Endometrium (tissue), 2 donors: ENCODE measurements at regions not wholly inside any gene's neighbourhood (a gene's known extent, or its start where the extent isn't known, plus 50 kb on each side); places are given as distances from the start of the nearest gene placed in this dataset.

Source experiments
- FAIRE-seq: peaks from 2 replicates; lab custom pipeline; 2012; peaks lifted over from hg19 to GRCh38; lab: Jason Lieb, UNC
- donor health status: control.
- donor health status: control.

DNA sequence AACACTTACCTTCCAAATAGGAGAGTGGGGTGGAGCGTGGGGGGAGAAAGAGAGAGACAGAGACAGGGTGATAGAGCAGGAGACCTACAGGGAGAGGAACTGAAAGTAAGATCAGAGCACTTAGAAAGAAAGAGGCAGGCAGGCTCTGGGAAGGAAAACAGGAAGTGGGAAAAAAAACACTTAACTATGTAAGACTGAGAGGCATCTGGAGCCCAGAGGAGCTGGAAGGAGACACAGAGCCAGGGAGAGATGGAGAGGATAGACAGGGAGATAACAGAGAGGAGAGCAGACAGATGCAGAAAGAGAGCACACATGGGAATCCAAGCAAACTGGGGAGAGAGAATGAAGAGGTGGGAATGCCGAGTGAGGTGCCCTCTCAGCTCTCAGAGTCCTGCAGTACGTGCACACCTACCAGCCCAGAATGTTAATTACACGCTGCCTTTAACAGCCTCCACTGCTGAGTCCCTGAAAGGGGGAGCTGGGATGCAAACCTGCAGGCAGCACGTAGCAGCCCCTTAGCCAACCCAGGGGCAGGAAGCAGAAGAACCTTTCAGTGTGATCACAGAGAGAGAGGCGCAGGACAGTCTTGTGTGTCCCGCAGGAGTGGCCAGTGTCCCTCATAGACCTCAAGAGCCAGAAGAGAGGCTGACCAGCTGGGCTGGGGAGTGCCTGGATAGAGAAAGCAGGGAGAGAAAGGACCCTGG is 132.7 kb upstream of the LRFN2 start:
- no peak for FAIRE-seq

GRCh38 chr6:40718401-40718800 is 131.2 kb upstream of the LRFN2 start:
- FAIRE-seq, result no peak

DNA sequence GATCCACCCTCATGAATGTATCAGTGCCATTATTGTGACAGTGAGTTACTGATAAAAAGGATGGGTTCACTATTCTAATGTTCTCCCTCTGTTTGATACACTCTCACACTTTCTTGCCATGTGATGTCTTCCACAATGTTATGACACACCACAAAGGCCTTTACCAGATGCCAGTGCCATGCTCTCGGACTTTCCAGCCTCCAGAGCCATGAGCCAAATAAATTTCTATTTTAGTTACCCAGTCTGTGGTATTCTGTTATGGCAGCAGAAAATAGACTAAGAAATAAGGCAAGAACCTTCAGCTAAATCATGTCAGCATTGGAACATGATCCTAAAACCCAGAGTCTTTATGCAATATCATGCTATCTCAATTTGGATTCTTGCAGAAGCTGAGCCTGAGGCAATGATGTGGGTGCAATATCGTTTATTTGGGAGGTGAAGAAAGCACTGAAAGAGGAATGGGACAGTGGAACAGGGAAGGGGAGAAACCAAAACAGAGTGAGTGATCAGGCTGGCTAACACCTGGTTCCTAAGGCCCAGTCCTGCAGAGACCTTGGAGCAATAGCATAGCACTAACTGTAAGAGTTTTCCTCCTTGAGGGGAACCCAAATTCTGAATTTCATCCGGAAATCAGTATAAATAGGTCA is 130.4 kb upstream of the LRFN2 start:
- no peak for FAIRE-seq

DNA sequence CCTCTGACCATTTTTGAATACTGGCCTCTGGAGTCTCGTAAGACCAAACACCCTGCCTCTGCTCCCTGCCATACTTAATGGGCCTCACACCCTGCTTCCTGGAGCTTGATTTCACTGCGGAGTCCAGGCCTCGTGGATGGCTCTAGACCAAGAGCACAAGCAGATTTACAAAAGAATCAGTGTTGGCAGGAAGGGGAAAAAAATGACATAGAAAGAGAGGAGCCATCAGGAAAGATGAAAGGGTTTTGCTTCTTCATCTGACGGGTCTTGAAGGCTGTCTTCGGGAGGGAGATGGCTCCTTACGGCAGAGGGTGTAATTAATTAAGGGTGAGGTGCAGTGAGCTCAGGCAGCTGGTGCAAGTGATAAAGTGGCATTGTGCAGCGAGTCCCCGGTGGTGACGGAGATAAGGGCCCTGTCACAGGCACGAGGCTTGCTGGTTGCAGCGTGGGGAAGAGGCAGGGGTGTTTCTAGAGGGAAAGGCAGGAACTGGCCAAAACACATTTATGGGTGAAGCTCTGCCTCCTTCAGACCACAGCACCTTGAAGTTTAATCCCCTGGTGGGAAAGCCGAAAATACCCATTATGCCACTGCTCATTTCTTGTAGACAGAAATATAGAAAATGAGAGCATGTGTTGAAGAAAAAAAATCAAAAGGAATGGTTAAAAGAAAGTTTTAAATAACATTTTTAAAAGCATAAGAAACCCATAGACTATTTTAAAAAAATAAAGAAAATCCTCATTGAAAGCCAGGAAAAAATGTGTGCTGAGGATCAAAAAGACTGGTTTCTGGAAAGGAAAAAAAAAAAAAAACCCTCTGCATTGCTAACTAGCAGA is 128.6 kb upstream of the LRFN2 start:
- no peak for FAIRE-seq

- no peak for FAIRE-seq
These were observed 127.7 kb upstream of the LRFN2 start for GRCh38 chr6:40714576-40715564.

GRCh38 chr6:40714143-40714542 is 127.0 kb upstream of the LRFN2 start:
- FAIRE-seq, result no peak

DNA sequence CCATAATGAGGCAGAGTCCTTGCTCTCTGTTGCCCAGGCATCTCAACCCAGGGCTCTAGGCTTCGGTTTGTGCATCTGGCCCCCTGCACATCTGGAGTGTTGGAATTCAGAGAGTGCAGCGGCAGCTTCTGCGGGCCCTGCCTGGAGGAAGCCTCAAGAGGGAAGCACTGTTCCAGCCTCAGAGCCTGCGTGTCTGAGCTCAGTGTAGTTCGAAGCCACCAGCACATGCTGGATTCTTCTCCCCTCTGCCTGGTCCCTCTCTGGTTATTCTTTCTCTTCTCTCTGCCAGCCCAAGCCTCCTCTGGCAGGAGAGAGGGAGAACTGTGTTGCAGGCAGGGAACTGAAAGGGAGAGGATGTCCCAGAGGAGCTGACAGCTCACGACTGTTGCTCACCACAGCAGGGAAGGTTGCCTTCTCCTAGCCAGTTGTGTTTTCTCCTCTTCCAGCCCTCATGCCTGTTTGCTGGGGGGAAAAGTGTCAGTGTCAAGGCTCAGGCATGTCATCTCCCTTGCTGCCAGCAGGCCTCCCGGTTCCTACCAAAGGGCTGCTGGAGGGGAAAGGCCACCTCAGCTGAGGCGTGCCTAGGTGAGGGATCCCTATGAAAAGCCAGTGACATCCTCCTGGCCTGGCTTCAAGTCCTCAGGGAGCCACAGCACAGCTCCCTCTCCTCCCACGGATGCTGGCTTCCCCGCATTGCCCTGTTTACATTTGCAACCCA is 126.0 kb upstream of the LRFN2 start:
- no peak for FAIRE-seq

DNA sequence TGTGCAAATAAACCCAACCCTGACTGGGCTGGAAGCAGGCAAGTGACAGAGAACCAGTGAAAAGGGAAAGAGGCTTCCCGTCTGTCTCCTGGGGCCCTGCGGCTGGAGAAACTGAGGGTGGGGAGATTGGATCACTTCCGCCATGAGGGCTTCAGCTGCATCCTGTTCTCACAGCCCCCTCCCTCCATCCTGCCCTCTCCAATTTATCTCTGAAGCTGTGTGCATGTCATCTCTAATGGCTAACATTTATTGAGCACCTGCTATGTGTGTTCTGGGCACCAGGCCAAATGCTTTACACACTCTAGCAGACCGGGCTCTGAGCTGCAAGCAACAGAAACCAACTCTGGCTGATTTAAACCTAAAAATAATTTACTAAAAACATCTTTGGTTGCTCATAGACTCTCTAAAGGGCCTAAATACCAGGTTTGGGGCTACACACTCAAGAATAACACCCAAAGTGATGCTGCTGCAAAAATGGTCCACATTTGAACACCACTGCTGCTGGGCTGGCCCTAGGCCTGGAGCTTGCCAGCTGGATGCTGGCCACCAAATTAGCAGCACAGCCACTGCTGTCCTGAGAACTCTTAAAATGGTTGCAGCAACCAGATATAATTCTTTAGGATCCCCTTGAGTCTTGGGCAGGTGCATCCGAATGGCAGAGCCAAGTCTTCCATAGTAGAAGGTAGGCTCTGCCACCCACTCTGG is 123.6 kb upstream of the LRFN2 start:
- FAIRE-seq, result no peak

- FAIRE-seq, result no peak
These were observed 120.9 kb upstream of the LRFN2 start for GRCh38 chr6:40708049-40708448.

DNA sequence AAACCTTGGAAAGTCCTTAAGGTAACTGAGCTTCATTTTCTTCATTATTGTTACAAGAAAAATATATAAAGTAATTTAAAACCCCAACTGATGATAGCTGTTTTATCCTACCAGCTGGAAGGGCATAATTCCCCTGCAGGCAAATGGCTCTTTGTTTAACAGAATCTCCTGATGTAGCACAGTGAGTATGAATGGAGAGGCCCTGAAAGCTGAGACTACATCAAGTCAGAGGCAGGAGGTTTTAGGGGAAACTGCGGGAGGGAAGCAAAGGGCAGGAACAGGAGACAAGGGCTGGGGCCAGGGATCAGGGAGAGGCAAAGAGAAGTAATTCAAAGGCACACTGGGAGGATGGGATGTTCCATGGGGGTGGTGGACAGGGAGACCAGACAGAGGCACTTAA is 119.0 kb upstream of the LRFN2 start:
- no peak for FAIRE-seq

DNA sequence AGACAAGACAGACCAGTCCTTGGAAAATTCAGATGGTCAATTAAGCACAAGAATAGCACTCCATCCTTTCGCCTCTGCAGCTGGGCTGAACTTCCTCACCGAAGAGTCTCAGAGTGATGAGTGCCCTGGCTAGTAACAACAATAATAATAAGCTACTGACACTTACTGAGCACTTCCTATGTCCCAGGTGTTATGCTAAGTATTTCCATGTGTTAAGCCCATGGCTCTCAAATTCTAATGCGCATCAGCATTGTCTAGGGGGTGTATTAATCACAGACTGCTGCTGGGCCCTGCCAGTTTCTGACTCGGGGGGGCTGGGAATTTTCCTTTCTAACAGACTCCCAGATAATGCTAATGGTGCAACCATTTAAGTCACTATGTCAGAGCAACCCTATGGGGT is 118.2 kb upstream of the LRFN2 start:
- FAIRE-seq, result no peak

GRCh38 chr6:40701352-40702007 is 114.3 kb upstream of the LRFN2 start:
- FAIRE-seq, result no peak

GRCh38 chr6:40700006-40700580 is 112.9 kb upstream of the LRFN2 start:
- FAIRE-seq, result no peak

- FAIRE-seq, result no peak
These were observed 108.7 kb upstream of the LRFN2 start for GRCh38 chr6:40695750-40696415.

- no peak for FAIRE-seq
These were observed 108.0 kb upstream of the LRFN2 start for GRCh38 chr6:40695114-40695513.

DNA sequence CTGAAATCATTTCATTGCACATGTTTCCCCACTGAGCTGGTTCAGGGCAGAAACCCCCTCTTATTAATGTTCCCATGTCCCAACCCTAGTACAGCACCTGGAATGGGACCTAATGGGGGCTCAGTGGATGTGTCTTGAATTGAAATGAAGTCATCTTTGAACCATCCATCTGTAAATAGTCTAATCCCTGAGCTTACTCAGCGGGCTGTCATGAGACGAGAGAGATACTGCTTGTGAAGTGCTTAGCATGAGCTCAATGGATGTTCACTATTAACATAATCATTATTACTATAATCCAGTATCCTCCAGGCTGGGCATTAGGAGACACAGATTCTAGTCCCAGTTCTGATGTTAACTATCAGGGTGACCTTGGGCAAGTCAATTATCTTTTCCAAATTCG is 106.6 kb upstream of the LRFN2 start:
- FAIRE-seq, result no peak

GRCh38 chr6:40692337-40692736 is 105.2 kb upstream of the LRFN2 start:
- no peak for FAIRE-seq

DNA sequence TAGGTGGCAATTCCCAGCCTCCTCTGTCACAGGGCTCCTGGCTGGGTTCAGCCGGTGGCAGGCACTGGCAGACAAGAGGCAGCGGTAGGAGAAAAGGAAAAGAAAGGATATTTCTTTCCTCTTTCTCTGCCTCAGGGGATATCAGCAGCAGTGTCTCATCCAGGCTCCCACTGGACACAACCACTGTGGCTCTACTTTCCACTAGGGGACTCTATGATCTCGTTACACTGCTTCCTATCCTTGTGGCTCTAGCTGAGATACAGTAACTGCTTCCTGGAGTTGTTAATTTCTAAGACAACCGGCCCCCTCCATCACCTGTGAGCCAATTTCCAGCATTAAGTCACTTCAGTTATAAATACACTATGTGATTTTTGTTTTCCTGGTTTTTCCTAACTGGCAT is 102.0 kb upstream of the LRFN2 start:
- no peak for FAIRE-seq

GRCh38 chr6:40688214-40688761 is 101.1 kb upstream of the LRFN2 start:
- FAIRE-seq, result no peak
